ENCODE measurements at regions not wholly inside any gene's neighbourhood (a gene's known extent, or its start where the extent isn't known, plus 50 kb on each side); places are given as distances from the start of the nearest gene placed in this dataset.

DNA sequence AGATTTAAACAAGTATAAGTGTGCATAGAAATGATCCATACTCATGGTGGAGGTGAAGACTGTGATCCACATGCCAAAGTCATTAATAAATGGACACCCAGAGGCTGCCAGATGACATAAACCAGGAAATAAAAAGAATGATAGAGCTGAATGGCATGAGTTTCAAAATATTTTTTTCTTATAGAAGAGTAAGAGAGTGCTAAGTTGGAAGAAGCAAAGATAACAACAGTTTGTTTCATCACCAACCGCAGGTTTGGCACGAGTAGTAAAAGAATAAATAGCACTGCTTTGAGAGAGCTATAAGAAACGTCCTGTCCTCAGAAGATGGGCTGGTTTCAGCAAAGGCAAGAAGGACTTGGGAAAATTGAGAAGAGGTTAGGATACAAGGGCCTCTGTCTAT, 246.9 kb downstream of the UBE3D start:
- TF ChIP-seq EP300 (IDR thresholded peaks at IDR 0.05) (no peak), POLR2A (IDR thresholded peaks at IDR 0.05; ENCODE audit: low read depth) (no peak)
- TF ChIP-seq, protein P1, sequence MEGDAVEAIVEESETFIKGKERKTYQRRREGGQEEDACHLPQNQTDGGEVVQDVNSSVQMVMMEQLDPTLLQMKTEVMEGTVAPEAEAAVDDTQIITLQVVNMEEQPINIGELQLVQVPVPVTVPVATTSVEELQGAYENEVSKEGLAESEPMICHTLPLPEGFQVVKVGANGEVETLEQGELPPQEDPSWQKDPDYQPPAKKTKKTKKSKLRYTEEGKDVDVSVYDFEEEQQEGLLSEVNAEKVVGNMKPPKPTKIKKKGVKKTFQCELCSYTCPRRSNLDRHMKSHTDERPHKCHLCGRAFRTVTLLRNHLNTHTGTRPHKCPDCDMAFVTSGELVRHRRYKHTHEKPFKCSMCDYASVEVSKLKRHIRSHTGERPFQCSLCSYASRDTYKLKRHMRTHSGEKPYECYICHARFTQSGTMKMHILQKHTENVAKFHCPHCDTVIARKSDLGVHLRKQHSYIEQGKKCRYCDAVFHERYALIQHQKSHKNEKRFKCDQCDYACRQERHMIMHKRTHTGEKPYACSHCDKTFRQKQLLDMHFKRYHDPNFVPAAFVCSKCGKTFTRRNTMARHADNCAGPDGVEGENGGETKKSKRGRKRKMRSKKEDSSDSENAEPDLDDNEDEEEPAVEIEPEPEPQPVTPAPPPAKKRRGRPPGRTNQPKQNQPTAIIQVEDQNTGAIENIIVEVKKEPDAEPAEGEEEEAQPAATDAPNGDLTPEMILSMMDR (IDR thresholded peaks at IDR 0.05) = no peak

Measured in esophagus muscularis mucosa (tissue), 4 donors.